CD4-positive, alpha-beta memory T cell (primary cell): ENCODE measurements at regions not wholly inside any gene's neighbourhood (a gene's known extent, or its start where the extent isn't known, plus 50 kb on each side); places are given as distances from the start of the nearest gene placed in this dataset.

ENCODE experiments used
- CTCF ChIA-PET: fragments of 350-600 bp; sonication (Branson Sonifier 250); formaldehyde crosslinking; loops from one replicate; lab custom pipeline; 2021; ENCODE audit warnings: inconsistent platforms; ENCODE audit not compliant: partially characterized antibody; lab: Charles Lee
- POLR2A ChIA-PET: fragments of 350-600 bp; sonication (Branson Sonifier 250); formaldehyde crosslinking; loops from one replicate; lab custom pipeline; 2021; ENCODE audit not compliant: partially characterized antibody; lab: Charles Lee
- DNase-seq, 5 donors: peaks; one replicate each; pipeline versions ENCODE4 v3.0.0 to v3.0.0-alpha.2; 2020 to 2022; ENCODE audit warnings: mixed read lengths in 1 of 5
- H3K27ac ChIP-seq: one replicate; pipeline ENCODE4 v1.7.0; 2013; ENCODE audit warnings: low read depth, low read length
- H3K27me3 ChIP-seq: 2 replicates; pipeline ENCODE4 v1.7.0; 2013; ENCODE audit warnings: mild to moderate bottlenecking, low read length, moderate library complexity; ENCODE audit not compliant: insufficient read depth
- H3K36me3 ChIP-seq: 2 replicates; pipeline ENCODE4 v1.7.0; 2013; ENCODE audit warnings: mild to moderate bottlenecking, low read length, moderate library complexity; ENCODE audit not compliant: insufficient read depth
- H3K4me1 ChIP-seq: 2 replicates; pipeline ENCODE4 v1.7.0; 2013; ENCODE audit warnings: mild to moderate bottlenecking, low read length, moderate library complexity; ENCODE audit not compliant: insufficient read depth
- H3K4me3 ChIP-seq, 2 donors: one replicate each; pipeline ENCODE4 v1.7.0; 2013; ENCODE audit warnings: low read length in 2 of 2, mild to moderate bottlenecking in 1 of 2
- H3K9me3 ChIP-seq, 2 donors: one replicate each; pipeline ENCODE4 v1.7.0; 2013; ENCODE audit warnings: low read length in 2 of 2, control low read depth in 1 of 2; ENCODE audit not compliant: control insufficient read depth in 1 of 2
- H3K27ac Mint-ChIP-seq, 7 donors: one replicate each; pipeline ENCODE4 v1.8.0; 2020 to 2021; ENCODE audit warnings: mixed read lengths in 7 of 7, mild to moderate bottlenecking in 6 of 7, inconsistent platforms in 3 of 7, moderate library complexity in 3 of 7
- H3K27me3 Mint-ChIP-seq, 2 donors: one replicate each; pipeline ENCODE4 v1.8.0; 2020 to 2021; ENCODE audit warnings: mixed read lengths in 2 of 2
- H3K36me3 Mint-ChIP-seq, 2 donors: one replicate each; pipeline ENCODE4 v1.8.0; 2020 to 2021; ENCODE audit warnings: mixed read lengths in 2 of 2, inconsistent platforms in 1 of 2, mild to moderate bottlenecking in 1 of 2
- H3K4me1 Mint-ChIP-seq, 4 donors: one replicate each; pipeline ENCODE4 v1.8.0; 2020 to 2021; ENCODE audit warnings: mixed read lengths in 4 of 4, mild to moderate bottlenecking in 1 of 4
- H3K4me3 Mint-ChIP-seq, 8 donors: one replicate each; pipeline ENCODE4 v1.8.0; 2020 to 2021; ENCODE audit warnings: mixed read lengths in 8 of 8, mild to moderate bottlenecking in 7 of 8, moderate library complexity in 6 of 8, inconsistent platforms in 3 of 8
- H3K9me3 Mint-ChIP-seq, 8 donors: one replicate each; pipeline ENCODE4 v1.8.0; 2020 to 2021; ENCODE audit warnings: mixed read lengths in 8 of 8, mild to moderate bottlenecking in 5 of 8, inconsistent platforms in 3 of 8, moderate library complexity in 1 of 8
- intact Hi-C: fragments of 100-400 bp; cut with micrococcal nuclease; formaldehyde crosslinking; loops from one replicate; pipeline ENCODE4 v1.15.1; 2023

DNA sequence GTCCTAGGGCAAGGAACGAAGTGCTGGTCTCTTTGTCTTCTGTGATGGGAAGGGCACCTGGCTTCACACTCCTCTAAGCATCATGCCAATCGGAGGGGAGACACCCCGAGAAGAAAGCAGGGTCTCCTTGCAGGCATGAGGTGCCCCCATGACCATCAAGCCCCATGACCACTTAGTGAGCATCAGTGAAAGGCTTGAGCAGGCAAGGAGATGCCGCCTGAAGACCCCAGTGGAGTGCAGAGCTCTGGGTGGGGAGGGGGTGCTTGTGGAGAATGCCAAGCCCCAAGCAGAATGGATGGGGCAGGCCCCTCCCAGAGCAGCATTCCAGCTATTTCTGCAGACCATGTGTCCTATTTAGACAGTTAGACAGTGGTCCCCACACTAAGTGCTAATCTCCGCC lies 232.7 kb upstream of the TNRC6C start:
- DNase-seq, result no peak
- Histone ChIP-seq H3K4me1 (peaks cover 4% of the 10 kb centered on the region), H3K27ac (no peak overlapping the region), H3K36me3 (no peaks in the 10 kb centered on the region), H3K4me3 (no peak overlapping the region), H3K9me3 (no peaks in the 10 kb centered on the region), H3K27me3 (no peaks in the 10 kb centered on the region)
- intact Hi-C loops, result no loop called here
- peaks cover 0 to 8% (median 0%) of the 10 kb centered on the region in 8 donors for H3K9me3 Mint-ChIP-seq
- peaks cover 0 to 3% of the 10 kb centered on the region in 2 donors for H3K27me3 Mint-ChIP-seq
- CTCF ChIA-PET, result interaction anchor here (1.4 kb wide), 1 partner anchor 183 kb away, joined by 3 read pairs; no protein-coding TSS in a partner anchor
- no peaks in the 10 kb centered on the region for H3K36me3 Mint-ChIP-seq
- POLR2A ChIA-PET, result no interaction called here
- no peak overlapping the region for H3K27ac Mint-ChIP-seq
- no peak overlapping the region for H3K4me3 Mint-ChIP-seq
- peaks cover 2 to 9% (median 6%) of the 10 kb centered on the region in 4 donors for H3K4me1 Mint-ChIP-seq

DNA sequence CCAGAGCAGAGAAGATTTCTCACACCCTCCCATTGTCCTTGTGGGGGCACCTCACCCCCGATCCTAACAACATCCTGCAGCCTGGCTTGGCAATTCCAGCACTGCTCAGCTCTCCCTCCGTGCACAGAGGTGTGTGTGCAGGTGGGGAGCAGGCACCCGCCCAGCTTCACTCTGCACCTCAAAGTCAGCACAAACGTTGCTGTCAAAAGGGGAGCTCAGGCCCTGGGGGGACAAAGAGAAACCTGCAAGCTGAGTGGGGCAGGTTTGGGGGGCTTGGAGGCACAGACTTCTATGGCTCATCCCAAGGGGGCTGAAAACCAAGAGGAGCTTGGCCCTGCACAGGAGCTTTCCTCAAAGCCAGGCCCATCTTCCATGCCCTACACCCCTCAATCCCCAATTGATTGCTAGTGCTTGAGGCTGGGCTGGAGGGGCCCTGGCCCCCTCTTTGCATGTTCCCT lies 231.9 kb upstream of the TNRC6C start:
- intact Hi-C loops, result no loop called here
- no peak overlapping the region for H3K27ac Mint-ChIP-seq
- no peaks in the 10 kb centered on the region for H3K36me3 Mint-ChIP-seq

DNA sequence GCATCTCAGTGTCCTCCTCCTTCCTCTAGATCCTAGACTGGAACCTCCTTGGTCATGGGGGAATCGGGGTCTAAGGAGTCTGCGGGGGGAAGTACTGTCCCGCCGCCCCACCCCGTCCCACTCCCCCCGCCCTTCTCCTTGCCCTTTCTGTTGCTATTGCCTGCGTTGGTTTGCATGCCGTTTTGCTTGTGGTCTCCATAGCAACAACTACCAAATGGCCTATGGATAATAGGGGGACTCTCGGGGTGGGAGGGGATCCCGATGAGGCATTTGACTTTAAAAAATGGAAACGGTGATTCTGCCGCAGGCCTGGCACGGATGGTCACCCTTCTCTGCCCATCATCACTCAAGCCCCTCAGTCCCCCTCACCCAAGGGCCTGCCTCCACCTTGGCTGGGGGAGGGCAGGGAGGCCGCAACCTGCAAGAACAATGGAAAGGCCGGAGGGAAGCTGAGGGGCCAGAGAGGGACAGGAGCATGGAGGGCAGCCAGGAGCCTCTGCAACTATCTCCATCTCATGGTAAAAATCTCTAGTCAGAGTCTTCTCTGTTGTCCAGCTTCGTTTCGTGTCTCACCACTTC lies 231.4 kb upstream of the TNRC6C start:
- H3K9me3 Mint-ChIP-seq, result peaks cover 0 to 11% (median 2%) of the 10 kb centered on the region in 8 donors
- peaks cover 2 to 3% of the 10 kb centered on the region in 2 donors for H3K27me3 Mint-ChIP-seq
- H3K36me3 Mint-ChIP-seq, result no peaks in the 10 kb centered on the region
- Histone ChIP-seq H3K27ac (no peak overlapping the region), H3K9me3 (no peaks in the 10 kb centered on the region), H3K4me3 (no peak overlapping the region), H3K4me1 (peaks cover 4% of the 10 kb centered on the region), H3K27me3 (no peaks in the 10 kb centered on the region), H3K36me3 (no peaks in the 10 kb centered on the region)
- no peak overlapping the region for H3K4me3 Mint-ChIP-seq
- ChIA-PET CTCF (interaction anchor here (1.4 kb wide), 1 partner anchor 184 kb away, joined by 3 read pairs; no protein-coding TSS in a partner anchor), POLR2A (interaction anchor here (0.6 to 1.1 kb wide), 2 partner anchors 230 to 297 kb away, joined by 3 read pairs; no protein-coding TSS in a partner anchor)
- H3K4me1 Mint-ChIP-seq, result peaks cover 2 to 9% (median 6%) of the 10 kb centered on the region in 4 donors
- H3K27ac Mint-ChIP-seq, result no peak overlapping the region
- DNase-seq, result no peak
- intact Hi-C loops, result no loop called here

More for the DNA sequence above, 231.9 kb upstream of the TNRC6C start:
- DNase-seq, result no peak
- H3K9me3 Mint-ChIP-seq, result peaks cover 0 to 9% (median 2%) of the 10 kb centered on the region in 8 donors
- Histone ChIP-seq H3K27me3 (no peaks in the 10 kb centered on the region), H3K36me3 (no peaks in the 10 kb centered on the region), H3K4me3 (no peak overlapping the region), H3K27ac (no peak overlapping the region), H3K4me1 (peaks cover 4% of the 10 kb centered on the region), H3K9me3 (no peaks in the 10 kb centered on the region)
- no peak overlapping the region for H3K4me3 Mint-ChIP-seq
- peaks cover 0 to 3% of the 10 kb centered on the region in 2 donors for H3K27me3 Mint-ChIP-seq
- POLR2A ChIA-PET, result no interaction called here
- CTCF ChIA-PET, result interaction anchor here (1.4 kb wide), 1 partner anchor 184 kb away, joined by 3 read pairs; no protein-coding TSS in a partner anchor
- peaks cover 2 to 9% (median 6%) of the 10 kb centered on the region in 4 donors for H3K4me1 Mint-ChIP-seq

DNA sequence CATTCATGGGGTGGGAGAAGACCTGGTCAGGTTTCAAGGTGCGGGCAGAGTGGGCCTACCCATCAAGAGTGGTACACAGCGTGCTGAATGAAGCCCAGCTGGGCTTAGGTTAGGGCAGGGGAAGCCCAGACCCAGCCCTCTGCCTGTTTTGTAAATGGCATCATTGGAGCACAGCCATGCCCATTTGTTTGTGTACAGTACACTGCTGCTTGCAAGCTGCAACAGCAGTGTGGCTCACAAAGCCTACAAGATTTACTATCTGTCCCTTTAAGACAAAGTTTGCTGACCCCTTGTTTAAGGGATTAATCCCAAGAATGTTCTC lies 230.1 kb upstream of the TNRC6C start:
- peaks cover 2 to 4% of the 10 kb centered on the region in 2 donors for H3K27me3 Mint-ChIP-seq
- CTCF ChIA-PET, result interaction anchor here (1.4 kb wide), 1 partner anchor 185 kb away, joined by 3 read pairs; no protein-coding TSS in a partner anchor
- Histone ChIP-seq H3K9me3 (no peaks in the 10 kb centered on the region), H3K36me3 (no peaks in the 10 kb centered on the region), H3K27me3 (no peaks in the 10 kb centered on the region), H3K4me3 (no peak overlapping the region), H3K27ac (no peak overlapping the region), H3K4me1 (peaks cover 4% of the 10 kb centered on the region)
- peaks cover 0 to 9% of the 10 kb centered on the region in 2 donors for H3K36me3 Mint-ChIP-seq
- peaks cover 3 to 23% (median 15%) of the 10 kb centered on the region in 8 donors for H3K9me3 Mint-ChIP-seq
- H3K27ac Mint-ChIP-seq, result no peak overlapping the region
- DNase-seq, result no peak
- intact Hi-C loops, result no loop called here
- POLR2A ChIA-PET, result interaction anchor here (0.5 kb wide), 1 partner anchor 8 kb away, joined by 3 read pairs; no protein-coding TSS in a partner anchor
- H3K4me1 Mint-ChIP-seq, result peaks cover 2 to 9% (median 6%) of the 10 kb centered on the region in 4 donors
- H3K4me3 Mint-ChIP-seq, result no peak overlapping the region

DNA sequence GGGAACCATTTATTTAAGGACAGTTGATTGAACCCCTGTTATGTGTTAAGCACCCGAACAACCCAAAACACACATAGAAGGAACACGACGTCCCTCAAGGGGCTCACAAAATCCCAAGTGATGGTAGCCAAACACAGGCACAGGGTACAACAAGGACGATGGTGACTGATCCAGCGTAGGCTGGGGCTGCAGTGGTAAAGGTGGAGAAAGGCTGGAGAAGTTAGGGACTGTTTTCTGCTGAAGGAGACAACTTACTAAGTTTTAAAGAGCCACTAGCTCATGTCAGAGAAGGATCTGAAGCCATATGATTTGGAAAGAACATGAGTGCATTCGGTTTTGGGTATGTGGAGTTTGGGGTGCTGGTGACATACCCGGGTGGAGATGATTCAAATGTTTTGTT lies 229.6 kb upstream of the TNRC6C start:
- no peak for DNase-seq
- Mint-ChIP-seq H3K4me3 (no peak overlapping the region), H3K36me3 (peaks cover 0 to 11% of the 10 kb centered on the region in 2 donors), H3K9me3 (peaks cover 3 to 24% (median 16%) of the 10 kb centered on the region in 8 donors), H3K27me3 (peaks cover 3 to 6% of the 10 kb centered on the region in 2 donors), H3K4me1 (peaks cover 2 to 9% (median 6%) of the 10 kb centered on the region in 4 donors), H3K27ac (no peak overlapping the region)
- peaks cover 4% of the 10 kb centered on the region for H3K4me1 ChIP-seq
- no peak overlapping the region for H3K4me3 ChIP-seq
- POLR2A ChIA-PET, result interaction anchor here (1.3 kb wide), 1 partner anchor 62 kb away, joined by 4 read pairs; no protein-coding TSS in a partner anchor
- no peaks in the 10 kb centered on the region for H3K27me3 ChIP-seq
- CTCF ChIA-PET, result no interaction called here
- H3K9me3 ChIP-seq, result no peaks in the 10 kb centered on the region
- H3K36me3 ChIP-seq, result no peaks in the 10 kb centered on the region
- no peak overlapping the region for H3K27ac ChIP-seq
- intact Hi-C loops, result no loop called here

DNA sequence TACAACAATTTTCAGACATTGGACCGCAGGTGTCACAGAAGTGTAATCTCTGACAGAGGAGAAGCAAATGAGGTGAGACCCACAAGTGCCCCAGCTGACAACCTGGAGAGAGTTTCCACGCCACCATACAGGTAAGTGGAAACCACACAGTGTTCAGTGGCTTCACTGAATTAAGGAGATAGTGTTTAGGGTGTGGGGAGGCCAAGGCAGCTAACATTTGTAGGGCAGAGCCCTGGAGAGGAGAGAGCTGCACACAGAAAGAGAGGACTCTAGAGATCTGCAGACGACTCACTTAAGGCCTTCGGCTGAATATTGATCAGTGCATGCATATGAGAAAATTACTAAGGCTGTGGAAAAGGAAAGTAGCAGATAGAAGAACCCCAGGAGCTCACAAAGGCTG lies 228.9 kb upstream of the TNRC6C start:
- Mint-ChIP-seq H3K4me3 (no peak overlapping the region), H3K4me1 (peaks cover 2 to 9% (median 4%) of the 10 kb centered on the region in 4 donors), H3K36me3 (peaks cover 0 to 11% of the 10 kb centered on the region in 2 donors), H3K9me3 (peaks cover 3 to 24% (median 17%) of the 10 kb centered on the region in 8 donors), H3K27me3 (peaks cover 3 to 5% of the 10 kb centered on the region in 2 donors), H3K27ac (no peak overlapping the region)
- DNase-seq, result no peak
- Histone ChIP-seq H3K4me3 (no peak overlapping the region), H3K27me3 (no peaks in the 10 kb centered on the region), H3K36me3 (no peaks in the 10 kb centered on the region), H3K4me1 (peaks cover 4% of the 10 kb centered on the region), H3K27ac (no peak overlapping the region), H3K9me3 (no peaks in the 10 kb centered on the region)
- intact Hi-C loops, result no loop called here
- ChIA-PET POLR2A (interaction anchor here (1.3 kb wide), 1 partner anchor 63 kb away, joined by 4 read pairs; no protein-coding TSS in a partner anchor), CTCF (no interaction called here)

DNA sequence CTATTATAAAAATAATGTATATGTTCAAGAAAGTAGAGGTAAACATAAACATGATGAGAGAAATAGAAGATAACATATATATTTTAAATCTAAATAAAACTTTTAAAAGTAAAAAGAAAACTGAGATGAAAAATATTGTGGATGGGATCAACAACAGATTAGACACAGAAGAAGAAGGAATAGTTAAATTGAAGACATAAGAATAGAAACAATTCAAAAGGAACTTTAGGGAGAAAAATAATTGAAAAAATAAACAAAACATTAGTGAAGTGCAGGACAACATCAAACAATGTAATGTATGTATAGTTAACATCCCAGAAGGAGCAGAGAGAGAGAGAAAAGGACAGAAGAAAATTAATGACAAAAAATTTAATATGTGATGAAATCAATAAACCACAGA lies 228.1 kb upstream of the TNRC6C start:
- no peak overlapping the region for H3K4me3 ChIP-seq
- H3K4me1 ChIP-seq, result peaks cover 4% of the 10 kb centered on the region
- Mint-ChIP-seq H3K9me3 (peaks cover 3 to 24% (median 17%) of the 10 kb centered on the region in 8 donors), H3K4me3 (no peak overlapping the region), H3K36me3 (peaks cover 0 to 11% of the 10 kb centered on the region in 2 donors), H3K4me1 (peaks cover 2 to 9% (median 4%) of the 10 kb centered on the region in 4 donors), H3K27me3 (peaks cover 3 to 5% of the 10 kb centered on the region in 2 donors), H3K27ac (no peak overlapping the region)
- no peaks in the 10 kb centered on the region for H3K9me3 ChIP-seq
- ChIA-PET CTCF (interaction anchor here (1.0 kb wide), 1 partner anchor 86 kb away, joined by 3 read pairs; no protein-coding TSS in a partner anchor), POLR2A (no interaction called here)
- intact Hi-C loops, result no loop called here
- H3K36me3 ChIP-seq, result no peaks in the 10 kb centered on the region
- no peak overlapping the region for H3K27ac ChIP-seq
- H3K27me3 ChIP-seq, result no peaks in the 10 kb centered on the region
- no peak for DNase-seq
